Activated CD8-positive, alpha-beta T cell treated with anti-CD3 and anti-CD28 coated beads, Interleukin-2, amount 10 ng/mL, durations not matched to agents 7 days and 5 days (primary cell): ENCODE measurements at regions not wholly inside any gene's neighbourhood (a gene's known extent, or its start where the extent isn't known, plus 50 kb on each side); places are given as distances from the start of the nearest gene placed in this dataset.

Source experiments
- ATAC-seq: fragments of 150-1000 bp; cut with Tn5 transposase; one replicate; pipeline ENCODE4 v1.10.0; 2021; ENCODE audit warnings: moderate library complexity
- CTCF ChIA-PET: fragments of 350-600 bp; sonication (Branson Sonifier 250); formaldehyde crosslinking; loops from one replicate; lab custom pipeline; 2021; ENCODE audit warnings: antibody characterized with exemption; lab: Charles Lee
- POLR2A ChIA-PET: fragments of 350-600 bp; sonication (Branson Sonifier 250); formaldehyde crosslinking; loops from one replicate; lab custom pipeline; 2021; ENCODE audit warnings: antibody characterized with exemption; lab: Charles Lee
- DNase-seq: peaks from one replicate; pipeline ENCODE4 v3.0.0-alpha.2; 2020
- H3K27ac Mint-ChIP-seq: one replicate; pipeline ENCODE4 v1.8.0; 2021; ENCODE audit warnings: mild to moderate bottlenecking, mixed read lengths
- H3K27me3 Mint-ChIP-seq: one replicate; pipeline ENCODE4 v1.8.0; 2021; ENCODE audit warnings: low read depth, mixed read lengths
- H3K36me3 Mint-ChIP-seq: one replicate; pipeline ENCODE4 v1.8.0; 2021; ENCODE audit warnings: low read depth, mixed read lengths
- H3K4me1 Mint-ChIP-seq: one replicate; pipeline ENCODE4 v1.8.0; 2021; ENCODE audit warnings: low read depth, mixed read lengths
- H3K4me3 Mint-ChIP-seq: one replicate; pipeline ENCODE4 v1.8.0; 2021; ENCODE audit warnings: mild to moderate bottlenecking, mixed read lengths
- H3K9me3 Mint-ChIP-seq: one replicate; pipeline ENCODE4 v1.8.0; 2022; ENCODE audit warnings: mixed read lengths; ENCODE audit not compliant: insufficient read depth

DNA sequence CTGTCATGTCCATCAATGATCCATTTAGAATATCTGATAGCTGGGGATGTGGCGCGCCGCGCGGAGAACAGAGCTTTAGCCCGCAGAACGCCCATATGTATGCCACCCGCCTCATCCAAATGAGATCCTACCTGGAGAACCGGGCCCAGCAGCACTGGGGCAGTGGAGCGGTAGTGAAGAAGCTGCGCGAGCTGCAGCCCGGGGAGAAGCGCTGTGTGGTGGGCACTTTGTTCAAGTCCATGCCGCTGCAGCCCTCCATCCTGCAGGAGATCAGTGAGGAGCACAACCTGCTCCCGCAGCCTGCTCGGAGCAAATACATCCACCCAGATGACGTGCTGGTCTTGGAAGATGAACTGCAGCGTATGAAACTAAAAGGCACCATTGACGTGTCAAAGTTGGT, 313.7 kb downstream of the NR2F1-AS1 start:
- no peaks in the 10 kb centered on the region for H3K27me3 Mint-ChIP-seq
- POLR2A ChIA-PET = no interaction called here
- H3K36me3 Mint-ChIP-seq = no peaks in the 10 kb centered on the region
- H3K4me3 Mint-ChIP-seq = no peak overlapping the region
- no peak for DNase-seq
- ATAC-seq = no peak
- H3K4me1 Mint-ChIP-seq = no peaks in the 10 kb centered on the region
- CTCF ChIA-PET = no interaction called here
- H3K9me3 Mint-ChIP-seq = no peaks in the 10 kb centered on the region
- H3K27ac Mint-ChIP-seq = no peak overlapping the region

- POLR2A ChIA-PET = no interaction called here
- H3K9me3 Mint-ChIP-seq = no peaks in the 10 kb centered on the region
- no peaks in the 10 kb centered on the region for H3K4me1 Mint-ChIP-seq
- no peak overlapping the region for H3K27ac Mint-ChIP-seq
- ATAC-seq (no peak), DNase-seq (no peak)
- H3K36me3 Mint-ChIP-seq = no peaks in the 10 kb centered on the region
- CTCF ChIA-PET = no interaction called here
- H3K27me3 Mint-ChIP-seq = no peaks in the 10 kb centered on the region
- H3K4me3 Mint-ChIP-seq = no peak overlapping the region
Observed at GRCh38 chr5:93257616-93258015, 323.4 kb downstream of the NR2F1-AS1 start.

GRCh38 chr5:93255796-93256195, 325.2 kb downstream of the NR2F1-AS1 start:
- Mint-ChIP-seq H3K4me3 (no peak overlapping the region), H3K27me3 (no peaks in the 10 kb centered on the region), H3K9me3 (no peaks in the 10 kb centered on the region), H3K27ac (no peak overlapping the region), H3K36me3 (no peaks in the 10 kb centered on the region), H3K4me1 (no peaks in the 10 kb centered on the region)
- CTCF ChIA-PET = no interaction called here
- ATAC-seq = no peak
- DNase-seq = no peak
- POLR2A ChIA-PET = no interaction called here

- no peak for DNase-seq
- ChIA-PET CTCF (no interaction called here), POLR2A (no interaction called here)
- Mint-ChIP-seq H3K4me3 (no peak overlapping the region), H3K9me3 (no peaks in the 10 kb centered on the region), H3K27me3 (no peaks in the 10 kb centered on the region), H3K4me1 (no peaks in the 10 kb centered on the region), H3K36me3 (no peaks in the 10 kb centered on the region), H3K27ac (no peak overlapping the region)
- no peak for ATAC-seq
Observed at GRCh38 chr5:93252165-93252564, 328.9 kb downstream of the NR2F1-AS1 start.

GRCh38 chr5:93251347-93251746, 329.7 kb downstream of the NR2F1-AS1 start:
- Mint-ChIP-seq H3K4me3 (no peak overlapping the region), H3K36me3 (no peaks in the 10 kb centered on the region), H3K4me1 (no peaks in the 10 kb centered on the region), H3K9me3 (no peaks in the 10 kb centered on the region), H3K27me3 (no peaks in the 10 kb centered on the region), H3K27ac (no peak overlapping the region)
- CTCF ChIA-PET = no interaction called here
- no peak for DNase-seq
- POLR2A ChIA-PET = no interaction called here
- ATAC-seq = no peak

- Mint-ChIP-seq H3K4me3 (no peak overlapping the region), H3K27me3 (no peaks in the 10 kb centered on the region), H3K36me3 (no peaks in the 10 kb centered on the region), H3K9me3 (no peaks in the 10 kb centered on the region), H3K4me1 (no peaks in the 10 kb centered on the region), H3K27ac (no peak overlapping the region)
- CTCF ChIA-PET = no interaction called here
- DNase-seq = no peak
- ATAC-seq = no peak
- POLR2A ChIA-PET = no interaction called here
Observed at GRCh38 chr5:93250424-93250823, 330.6 kb downstream of the NR2F1-AS1 start.

DNA sequence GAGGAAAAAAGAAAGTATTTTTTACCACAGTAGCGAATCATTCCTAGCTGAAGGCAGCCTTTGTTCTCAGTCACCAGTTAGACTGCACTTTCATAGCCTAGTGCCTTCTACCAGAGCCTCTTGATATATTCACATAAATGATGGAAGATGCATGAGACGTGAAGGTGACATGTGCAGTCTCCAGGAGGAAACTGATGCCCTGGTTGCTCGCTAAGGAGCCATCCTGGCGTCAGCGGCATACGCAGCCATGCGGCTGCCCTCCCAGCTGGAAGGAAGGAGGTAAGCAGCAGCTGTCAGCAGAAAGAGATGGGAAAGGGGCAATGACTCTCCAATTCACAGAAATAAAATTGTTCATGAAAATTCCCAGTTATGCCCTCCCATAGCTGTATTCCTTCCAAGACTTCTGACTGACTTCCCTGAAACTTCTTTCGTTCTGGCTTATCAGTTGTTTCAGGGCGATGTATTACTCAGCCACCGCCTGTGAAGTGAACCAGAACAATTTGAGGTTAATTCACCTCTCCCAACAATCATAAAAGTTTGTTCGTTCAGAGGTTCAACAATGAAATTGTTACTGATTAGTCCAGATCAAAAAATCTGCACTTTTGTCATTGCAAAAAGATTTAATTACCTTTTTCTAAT, 331.2 kb downstream of the NR2F1-AS1 start:
- POLR2A ChIA-PET = no interaction called here

GRCh38 chr5:93247105-93247504, 333.9 kb downstream of the NR2F1-AS1 start:
- H3K27ac Mint-ChIP-seq = no peak overlapping the region
- H3K4me3 Mint-ChIP-seq = no peak overlapping the region
- DNase-seq (no peak), ATAC-seq (no peak)
- POLR2A ChIA-PET = no interaction called here
- no peaks in the 10 kb centered on the region for H3K4me1 Mint-ChIP-seq
- H3K36me3 Mint-ChIP-seq = no peaks in the 10 kb centered on the region
- no peaks in the 10 kb centered on the region for H3K9me3 Mint-ChIP-seq
- H3K27me3 Mint-ChIP-seq = no peaks in the 10 kb centered on the region
- CTCF ChIA-PET = no interaction called here

More for the DNA sequence above, 331.2 kb downstream of the NR2F1-AS1 start:
- no peak for DNase-seq
- ATAC-seq = no peak
- H3K4me3 Mint-ChIP-seq = no peak overlapping the region
- no peak overlapping the region for H3K27ac Mint-ChIP-seq
- H3K36me3 Mint-ChIP-seq = no peaks in the 10 kb centered on the region
- CTCF ChIA-PET = no interaction called here
- H3K9me3 Mint-ChIP-seq = no peaks in the 10 kb centered on the region
- H3K4me1 Mint-ChIP-seq = no peaks in the 10 kb centered on the region
- no peaks in the 10 kb centered on the region for H3K27me3 Mint-ChIP-seq

DNA sequence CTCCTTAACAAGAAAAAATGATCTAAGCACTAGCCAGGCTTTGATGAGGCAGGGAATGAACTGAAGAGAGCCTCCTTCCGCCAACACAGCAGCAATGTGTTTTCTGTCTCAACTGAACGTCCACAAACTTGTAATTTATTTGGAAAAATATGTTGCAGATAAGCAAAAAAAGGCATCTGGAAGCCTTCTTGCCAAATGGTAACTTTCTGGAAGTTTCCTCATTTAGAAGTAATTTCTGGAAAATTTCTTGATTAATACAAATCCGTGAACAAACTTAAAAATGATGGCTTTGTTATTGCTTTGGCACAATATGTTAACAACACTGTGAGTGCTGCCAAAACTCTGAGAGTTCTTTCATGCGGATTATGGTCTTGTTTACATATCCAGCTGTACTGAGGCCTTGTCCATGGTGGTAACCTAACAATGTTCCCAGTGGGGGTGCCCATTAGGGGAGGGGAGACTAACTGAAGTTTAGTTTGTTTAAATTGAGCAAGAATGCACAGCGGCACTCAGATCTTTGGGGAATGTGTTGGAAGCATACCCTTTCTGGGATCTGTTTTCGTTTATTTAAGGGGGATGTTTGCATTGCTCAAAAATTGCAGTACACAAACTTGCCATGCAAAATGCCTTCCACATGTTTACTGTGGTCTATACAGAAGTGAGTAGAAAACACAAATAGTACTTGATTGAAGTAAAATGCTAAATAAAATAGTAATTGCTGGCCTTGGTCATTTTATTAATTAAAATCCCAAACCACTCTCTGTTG, 334.7 kb downstream of the NR2F1-AS1 start:
- no peak overlapping the region for H3K4me3 Mint-ChIP-seq
- no peak overlapping the region for H3K27ac Mint-ChIP-seq
- no peaks in the 10 kb centered on the region for H3K4me1 Mint-ChIP-seq
- DNase-seq (no peak), ATAC-seq (no peak)
- no peaks in the 10 kb centered on the region for H3K9me3 Mint-ChIP-seq
- no peaks in the 10 kb centered on the region for H3K36me3 Mint-ChIP-seq
- CTCF ChIA-PET = no interaction called here
- POLR2A ChIA-PET = no interaction called here
- no peaks in the 10 kb centered on the region for H3K27me3 Mint-ChIP-seq

- no peak for DNase-seq
- CTCF ChIA-PET = no interaction called here
- H3K4me1 Mint-ChIP-seq = no peaks in the 10 kb centered on the region
- no peaks in the 10 kb centered on the region for H3K36me3 Mint-ChIP-seq
- no peaks in the 10 kb centered on the region for H3K27me3 Mint-ChIP-seq
- ATAC-seq = no peak
- H3K4me3 Mint-ChIP-seq = no peak overlapping the region
- H3K27ac Mint-ChIP-seq = no peak overlapping the region
- H3K9me3 Mint-ChIP-seq = no peaks in the 10 kb centered on the region
- POLR2A ChIA-PET = no interaction called here
Observed at GRCh38 chr5:93245226-93245625, 335.8 kb downstream of the NR2F1-AS1 start.

GRCh38 chr5:93243481-93243880, 337.5 kb downstream of the NR2F1-AS1 start:
- no peak overlapping the region for H3K4me3 Mint-ChIP-seq
- H3K9me3 Mint-ChIP-seq = no peaks in the 10 kb centered on the region
- ChIA-PET CTCF (no interaction called here), POLR2A (no interaction called here)
- H3K27ac Mint-ChIP-seq = no peak overlapping the region
- no peaks in the 10 kb centered on the region for H3K36me3 Mint-ChIP-seq
- H3K4me1 Mint-ChIP-seq = no peaks in the 10 kb centered on the region
- DNase-seq (no peak), ATAC-seq (no peak)
- no peaks in the 10 kb centered on the region for H3K27me3 Mint-ChIP-seq

GRCh38 chr5:93240228-93240834, 340.7 kb downstream of the NR2F1-AS1 start:
- CTCF ChIA-PET = no interaction called here
- Mint-ChIP-seq H3K4me3 (no peak overlapping the region), H3K27ac (no peak overlapping the region), H3K36me3 (no peaks in the 10 kb centered on the region), H3K27me3 (no peaks in the 10 kb centered on the region), H3K4me1 (no peaks in the 10 kb centered on the region), H3K9me3 (no peaks in the 10 kb centered on the region)
- POLR2A ChIA-PET = no interaction called here
- DNase-seq (no peak), ATAC-seq (no peak)
